ENCODE measurements at regions not wholly inside any gene's neighbourhood (a gene's known extent, or its start where the extent isn't known, plus 50 kb on each side); places are given as distances from the start of the nearest gene placed in this dataset.

DNA sequence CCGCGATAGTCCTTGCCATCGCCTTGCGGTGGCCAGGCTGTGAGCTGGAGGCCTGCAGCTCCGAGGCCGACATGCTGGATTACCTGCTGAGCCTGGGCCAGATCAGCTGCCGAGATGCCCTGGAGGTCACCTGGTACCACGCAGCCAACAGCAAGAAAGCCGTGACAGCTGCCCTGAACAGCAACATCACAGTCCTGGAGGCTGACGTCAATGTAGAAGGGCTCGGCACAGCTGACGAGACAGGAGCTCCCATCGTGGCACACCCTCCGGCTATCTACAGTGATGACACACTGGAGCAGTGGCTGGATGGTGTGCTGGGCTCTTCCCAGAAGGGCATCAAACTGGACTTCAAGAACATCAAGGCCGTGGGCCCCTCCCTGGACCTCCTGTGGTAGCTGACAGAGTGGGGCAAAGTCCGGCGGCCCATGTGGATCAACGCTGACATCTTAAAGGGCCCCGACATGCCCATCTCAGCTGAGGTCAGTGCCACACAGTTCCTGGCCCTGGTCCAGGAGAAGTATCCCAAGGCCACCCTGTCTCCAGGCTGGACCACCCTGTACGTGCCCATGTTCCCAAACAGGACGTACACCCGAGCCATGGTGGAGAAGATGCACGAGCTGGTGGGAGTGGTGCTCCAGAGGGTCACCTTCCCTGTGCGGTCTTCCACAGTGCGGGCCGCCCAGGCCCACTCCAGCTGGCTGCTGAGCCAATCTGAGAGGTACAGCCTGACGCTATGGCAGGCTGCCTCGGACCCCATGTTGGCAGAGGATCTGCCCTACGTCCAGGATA, 70.2 kb downstream of the FAM43A start:
- Histone ChIP-seq H3K4me2 (ENCODE audit: insufficient read depth, low read length) (no peak overlapping the region), H3K9ac (ENCODE audit: low read depth, low read length) (no peak overlapping the region), H4K20me1 (ENCODE audit: insufficient read depth, low read length) (peaks cover 2% of the 10 kb centered on the region; the same call in 1 of the 2 replicates), H3K4me3 (ENCODE audit: low read depth in 1 of 2, low read length in 2 of 2) (no peak overlapping the region), H3K79me2 (ENCODE audit: insufficient read depth, low read length) (no peaks in the 10 kb centered on the region), H3K27me3 (ENCODE audit: insufficient read depth, low read length, poor library complexity) (peaks cover 10% of the 10 kb centered on the region), H3K27ac (ENCODE audit: low read length) (no peak overlapping the region), H3K9me3 (ENCODE audit: insufficient read depth, low read length, severe bottlenecking) (no peaks in the 10 kb centered on the region), H2AFZ (ENCODE audit: low read depth, low read length) (no peak overlapping the region), H3K36me3 (ENCODE audit: insufficient read depth, low read length) (no peaks in the 10 kb centered on the region), H3K4me1 (ENCODE audit: insufficient read depth, low read length) (no peaks in the 10 kb centered on the region)
- DNase-seq: no peak
- TF ChIP-seq, protein P1, sequence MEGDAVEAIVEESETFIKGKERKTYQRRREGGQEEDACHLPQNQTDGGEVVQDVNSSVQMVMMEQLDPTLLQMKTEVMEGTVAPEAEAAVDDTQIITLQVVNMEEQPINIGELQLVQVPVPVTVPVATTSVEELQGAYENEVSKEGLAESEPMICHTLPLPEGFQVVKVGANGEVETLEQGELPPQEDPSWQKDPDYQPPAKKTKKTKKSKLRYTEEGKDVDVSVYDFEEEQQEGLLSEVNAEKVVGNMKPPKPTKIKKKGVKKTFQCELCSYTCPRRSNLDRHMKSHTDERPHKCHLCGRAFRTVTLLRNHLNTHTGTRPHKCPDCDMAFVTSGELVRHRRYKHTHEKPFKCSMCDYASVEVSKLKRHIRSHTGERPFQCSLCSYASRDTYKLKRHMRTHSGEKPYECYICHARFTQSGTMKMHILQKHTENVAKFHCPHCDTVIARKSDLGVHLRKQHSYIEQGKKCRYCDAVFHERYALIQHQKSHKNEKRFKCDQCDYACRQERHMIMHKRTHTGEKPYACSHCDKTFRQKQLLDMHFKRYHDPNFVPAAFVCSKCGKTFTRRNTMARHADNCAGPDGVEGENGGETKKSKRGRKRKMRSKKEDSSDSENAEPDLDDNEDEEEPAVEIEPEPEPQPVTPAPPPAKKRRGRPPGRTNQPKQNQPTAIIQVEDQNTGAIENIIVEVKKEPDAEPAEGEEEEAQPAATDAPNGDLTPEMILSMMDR (IDR thresholded peaks at IDR 0.05; ENCODE audit: borderline replicate concordance, extremely low read depth, low read length, poor library complexity, severe bottlenecking): no peak
- no peak for TF ChIP-seq EZH2 (IDR thresholded peaks at IDR 0.05; ENCODE audit: borderline replicate concordance, low read depth, low read length, severe bottlenecking)
- no peak for ATAC-seq (ENCODE audit: insufficient read depth, low read depth)

DNA sequence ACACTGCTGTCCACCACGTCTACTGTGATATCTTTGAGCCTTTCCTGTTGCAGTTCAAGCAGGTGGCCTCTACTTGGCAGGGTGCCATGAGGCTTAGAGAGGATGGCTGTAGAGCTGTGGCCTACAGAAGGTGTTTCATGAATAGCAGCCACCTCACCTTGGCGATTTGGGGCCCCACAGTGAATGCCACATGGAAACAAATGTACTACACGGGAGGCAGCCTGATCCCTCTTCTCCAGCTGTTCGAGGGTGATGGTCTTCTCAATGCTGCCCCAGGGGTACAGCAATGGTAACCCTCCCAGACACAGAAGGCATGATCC, 70.7 kb downstream of the FAM43A start:
- DNase-seq (no peak), ATAC-seq (ENCODE audit: insufficient read depth, low read depth) (no peak)
- H3K4me3 ChIP-seq (ENCODE audit: low read depth in 1 of 2, low read length in 2 of 2): no peak overlapping the region
- H3K36me3 ChIP-seq (ENCODE audit: insufficient read depth, low read length): no peaks in the 10 kb centered on the region
- no peaks in the 10 kb centered on the region for H3K4me1 ChIP-seq (ENCODE audit: insufficient read depth, low read length)
- no peaks in the 10 kb centered on the region for H3K79me2 ChIP-seq (ENCODE audit: insufficient read depth, low read length)
- no peak overlapping the region for H3K4me2 ChIP-seq (ENCODE audit: insufficient read depth, low read length)
- no peak overlapping the region for H3K9ac ChIP-seq (ENCODE audit: low read depth, low read length)
- no peak overlapping the region for H3K27ac ChIP-seq (ENCODE audit: low read length)
- peaks cover 2% of the 10 kb centered on the region; the same call in 1 of the 2 replicates for H4K20me1 ChIP-seq (ENCODE audit: insufficient read depth, low read length)
- no peaks in the 10 kb centered on the region for H3K9me3 ChIP-seq (ENCODE audit: insufficient read depth, low read length, severe bottlenecking)
- TF ChIP-seq, protein P1 (IDR thresholded peaks at IDR 0.05; ENCODE audit: borderline replicate concordance, extremely low read depth, low read length, poor library complexity, severe bottlenecking): no peak
- no peak for TF ChIP-seq EZH2 (IDR thresholded peaks at IDR 0.05; ENCODE audit: borderline replicate concordance, low read depth, low read length, severe bottlenecking)
- no peak overlapping the region for H2AFZ ChIP-seq (ENCODE audit: low read depth, low read length)
- H3K27me3 ChIP-seq (ENCODE audit: insufficient read depth, low read length, poor library complexity): peaks cover 16% of the 10 kb centered on the region

GRCh38 chr3:194756791-194757325, 71.2 kb downstream of the FAM43A start:
- H2AFZ ChIP-seq (ENCODE audit: low read depth, low read length): no peak overlapping the region

More at GRCh38 chr3:194756791-194757325, 71.2 kb downstream of the FAM43A start:
- Histone ChIP-seq H3K27ac (ENCODE audit: low read length) (no peak overlapping the region), H3K4me3 (ENCODE audit: low read depth in 1 of 2, low read length in 2 of 2) (no peak overlapping the region), H4K20me1 (ENCODE audit: insufficient read depth, low read length) (peaks cover 2% of the 10 kb centered on the region; the same call in 1 of the 2 replicates), H3K9me3 (ENCODE audit: insufficient read depth, low read length, severe bottlenecking) (no peaks in the 10 kb centered on the region), H3K79me2 (ENCODE audit: insufficient read depth, low read length) (no peaks in the 10 kb centered on the region), H3K27me3 (ENCODE audit: insufficient read depth, low read length, poor library complexity) (peaks cover 17% of the 10 kb centered on the region), H3K4me1 (ENCODE audit: insufficient read depth, low read length) (no peaks in the 10 kb centered on the region), H3K4me2 (ENCODE audit: insufficient read depth, low read length) (no peak overlapping the region), H3K36me3 (ENCODE audit: insufficient read depth, low read length) (no peaks in the 10 kb centered on the region), H3K9ac (ENCODE audit: low read depth, low read length) (no peak overlapping the region)
- DNase-seq (no peak), ATAC-seq (ENCODE audit: insufficient read depth, low read depth) (no peak)
- no peak for TF ChIP-seq EZH2 (IDR thresholded peaks at IDR 0.05; ENCODE audit: borderline replicate concordance, low read depth, low read length, severe bottlenecking)
- TF ChIP-seq, protein P1 (IDR thresholded peaks at IDR 0.05; ENCODE audit: borderline replicate concordance, extremely low read depth, low read length, poor library complexity, severe bottlenecking): no peak
